Suprapubic skin (tissue), 4 donors: ENCODE measurements at regions not wholly inside any gene's neighbourhood (a gene's known extent, or its start where the extent isn't known, plus 50 kb on each side); places are given as distances from the start of the nearest gene placed in this dataset.

Source experiments
- DNase-seq, 2 donors: peaks; one replicate each; pipeline ENCODE4 v3.0.0-alpha.2; 2019; ENCODE audit warnings: low spot score in 2 of 2
- H3K27ac ChIP-seq: fragments of 200-600 bp; sonication (generic); one replicate; pipeline ENCODE4 v1.5.1; 2019
- H3K27me3 ChIP-seq: fragments of 200-600 bp; sonication (generic); one replicate; pipeline ENCODE4 v1.5.1; 2019
- H3K36me3 ChIP-seq: fragments of 200-600 bp; sonication (generic); one replicate; pipeline ENCODE4 v1.5.1; 2019
- H3K4me1 ChIP-seq: fragments of 200-600 bp; sonication (generic); one replicate; pipeline ENCODE4 v1.5.1; 2019
- H3K4me3 ChIP-seq: fragments of 200-600 bp; sonication (generic); one replicate; pipeline ENCODE4 v1.5.1; 2019; ENCODE audit warnings: mild to moderate bottlenecking
- H3K9me3 ChIP-seq: fragments of 200-600 bp; sonication (generic); one replicate; pipeline ENCODE4 v1.5.1; 2019
- EP300 ChIP-seq: sonication (generic); formaldehyde crosslinking; IDR thresholded peaks from one replicate; pipeline ENCODE4 v1.6.1; 2017; ENCODE audit warnings: antibody characterized with exemption
- POLR2A ChIP-seq, 2 donors: fragments of 450-650 bp; IDR thresholded peaks; one replicate each; pipeline ENCODE4 v1.6.1; 2017; ENCODE audit warnings: antibody characterized with exemption in 2 of 2, mild to moderate bottlenecking in 2 of 2, moderate library complexity in 2 of 2
- POLR2AphosphoS5 ChIP-seq, 3 donors: sonication (generic); formaldehyde crosslinking; IDR thresholded peaks; one replicate each; pipeline ENCODE4 v1.6.1; 2017; ENCODE audit warnings: antibody characterized with exemption in 3 of 3
- WGBS: methylation state at CpG from one replicate; pipeline ENCODE4 v1.1.5; 2018; 5-methylcytosine and 5-hydroxymethylcytosine counted together
- TF ChIP-seq, protein P1 (sequence below), 2 donors: fragments of 200-600 bp in 1 of 2; fragments of 450-650 bp in 1 of 2; sonication (generic) in 1 of 2; IDR thresholded peaks; one replicate each; pipeline ENCODE4 v1.5.1; 2016 to 2019; ENCODE audit warnings: antibody characterized with exemption in 2 of 2, mild to moderate bottlenecking in 1 of 2, moderate library complexity in 1 of 2

DNA sequence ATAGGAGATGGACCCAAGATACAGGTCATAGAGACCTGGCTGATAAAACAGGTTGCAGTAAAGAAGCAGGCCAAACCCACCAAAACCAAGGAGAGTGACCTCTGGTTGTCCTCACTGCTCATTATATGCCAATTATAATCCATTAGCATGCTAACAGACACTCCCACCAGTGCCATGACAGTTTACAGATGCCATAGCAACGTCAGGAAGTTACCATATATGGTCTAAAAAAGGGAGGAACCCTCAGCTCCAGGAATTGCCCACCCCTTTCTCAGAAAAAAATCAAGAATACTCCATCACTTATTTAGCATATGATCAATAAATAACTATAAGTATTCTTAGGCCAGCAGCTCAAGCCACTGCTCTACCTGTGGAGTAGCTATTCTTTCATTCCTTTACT, 574.7 kb upstream of the ID2 start:
- TF ChIP-seq, protein P1, sequence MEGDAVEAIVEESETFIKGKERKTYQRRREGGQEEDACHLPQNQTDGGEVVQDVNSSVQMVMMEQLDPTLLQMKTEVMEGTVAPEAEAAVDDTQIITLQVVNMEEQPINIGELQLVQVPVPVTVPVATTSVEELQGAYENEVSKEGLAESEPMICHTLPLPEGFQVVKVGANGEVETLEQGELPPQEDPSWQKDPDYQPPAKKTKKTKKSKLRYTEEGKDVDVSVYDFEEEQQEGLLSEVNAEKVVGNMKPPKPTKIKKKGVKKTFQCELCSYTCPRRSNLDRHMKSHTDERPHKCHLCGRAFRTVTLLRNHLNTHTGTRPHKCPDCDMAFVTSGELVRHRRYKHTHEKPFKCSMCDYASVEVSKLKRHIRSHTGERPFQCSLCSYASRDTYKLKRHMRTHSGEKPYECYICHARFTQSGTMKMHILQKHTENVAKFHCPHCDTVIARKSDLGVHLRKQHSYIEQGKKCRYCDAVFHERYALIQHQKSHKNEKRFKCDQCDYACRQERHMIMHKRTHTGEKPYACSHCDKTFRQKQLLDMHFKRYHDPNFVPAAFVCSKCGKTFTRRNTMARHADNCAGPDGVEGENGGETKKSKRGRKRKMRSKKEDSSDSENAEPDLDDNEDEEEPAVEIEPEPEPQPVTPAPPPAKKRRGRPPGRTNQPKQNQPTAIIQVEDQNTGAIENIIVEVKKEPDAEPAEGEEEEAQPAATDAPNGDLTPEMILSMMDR (IDR thresholded peaks at IDR 0.05) = no peak
- no peak for TF ChIP-seq POLR2A (IDR thresholded peaks at IDR 0.05)
- no peak for TF ChIP-seq POLR2AphosphoS5 (IDR thresholded peaks at IDR 0.05)
- no peak for TF ChIP-seq EP300
- Histone ChIP-seq H3K27ac (no peak overlapping the region), H3K9me3 (no peaks in the 10 kb centered on the region), H3K4me3 (no peak overlapping the region), H3K4me1 (no peaks in the 10 kb centered on the region), H3K27me3 (peaks cover 4% of the 10 kb centered on the region), H3K36me3 (no peaks in the 10 kb centered on the region)
- WGBS = 71% methylated on average over 1 of the region's 1 CpG
- no peak for DNase-seq

DNA sequence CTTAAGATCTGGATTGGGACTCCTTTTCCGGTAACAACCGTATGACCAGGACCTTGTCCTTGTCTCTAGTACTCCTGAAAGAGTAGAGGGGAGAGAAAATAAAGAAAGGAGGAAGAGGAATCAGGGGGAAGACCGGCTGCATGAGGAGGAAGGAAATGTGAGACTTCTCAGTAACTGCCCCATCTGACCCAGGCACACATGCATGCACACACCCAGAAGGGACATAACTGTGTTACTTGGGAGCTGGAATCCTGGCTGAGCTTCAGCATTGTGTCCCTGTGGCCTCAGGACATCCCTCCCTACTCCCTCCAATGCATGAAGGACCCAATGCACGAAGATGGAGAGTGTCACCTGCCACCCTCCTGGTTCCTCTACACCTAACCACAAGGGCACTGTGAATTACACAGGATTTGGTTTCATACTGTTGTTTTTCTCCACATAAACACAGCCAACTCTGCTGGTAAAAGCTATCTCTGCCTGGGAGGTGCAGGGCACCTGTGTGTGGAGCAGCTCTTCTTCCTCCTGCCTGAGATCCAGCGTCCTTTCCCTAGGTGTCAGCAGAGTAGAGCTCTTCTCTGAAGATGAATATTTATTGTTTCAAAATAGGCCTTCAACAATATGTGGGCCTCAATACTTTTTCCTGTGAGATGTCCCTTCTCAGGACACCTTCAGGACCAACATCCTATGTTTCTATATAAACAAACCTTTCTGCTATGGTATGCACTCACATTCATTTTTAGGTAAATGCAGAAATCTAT, 574.1 kb upstream of the ID2 start:
- Histone ChIP-seq H3K27me3 (peaks cover 4% of the 10 kb centered on the region), H3K4me3 (no peak overlapping the region), H3K36me3 (no peaks in the 10 kb centered on the region), H3K4me1 (no peaks in the 10 kb centered on the region), H3K9me3 (no peaks in the 10 kb centered on the region), H3K27ac (no peak overlapping the region)
- TF ChIP-seq POLR2A (IDR thresholded peaks at IDR 0.05) (no peak), POLR2AphosphoS5 (IDR thresholded peaks at IDR 0.05) (no peak), EP300 (no peak)
- TF ChIP-seq, protein P1 (IDR thresholded peaks at IDR 0.05) = no peak
- 82% methylated on average over 5 of the region's 5 CpGs for WGBS
- DNase-seq = no peak

DNA sequence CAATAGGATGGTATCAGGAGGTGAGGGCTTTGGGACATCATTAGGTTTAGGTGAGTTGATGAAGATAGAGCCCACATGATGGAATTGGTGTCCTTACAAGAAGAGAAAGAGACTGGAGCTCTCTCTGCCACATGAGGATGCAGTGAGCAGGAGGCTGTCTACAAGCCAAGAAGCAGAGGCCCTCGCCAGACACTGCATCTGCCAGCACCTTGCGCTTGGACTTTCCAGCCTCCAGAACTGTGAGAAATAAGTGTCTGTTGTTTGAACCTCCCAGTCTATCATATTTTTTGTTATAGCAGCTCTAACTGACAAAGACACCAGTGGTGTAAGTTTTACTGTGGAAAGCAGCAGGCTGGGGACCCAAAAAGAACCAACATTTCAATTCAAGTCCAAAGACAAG, 571.1 kb upstream of the ID2 start:
- no peaks in the 10 kb centered on the region for H3K4me1 ChIP-seq
- 89% methylated on average over 2 of the region's 2 CpGs for WGBS
- no peaks in the 10 kb centered on the region for H3K36me3 ChIP-seq
- no peaks in the 10 kb centered on the region for H3K9me3 ChIP-seq
- H3K4me3 ChIP-seq = no peak overlapping the region
- no peak overlapping the region for H3K27ac ChIP-seq
- no peak for TF ChIP-seq EP300
- no peak for TF ChIP-seq POLR2AphosphoS5 (IDR thresholded peaks at IDR 0.05)
- no peak for TF ChIP-seq POLR2A (IDR thresholded peaks at IDR 0.05)
- TF ChIP-seq, protein P1 (IDR thresholded peaks at IDR 0.05) = no peak
- DNase-seq = no peak
- H3K27me3 ChIP-seq = peaks cover 4% of the 10 kb centered on the region

DNA sequence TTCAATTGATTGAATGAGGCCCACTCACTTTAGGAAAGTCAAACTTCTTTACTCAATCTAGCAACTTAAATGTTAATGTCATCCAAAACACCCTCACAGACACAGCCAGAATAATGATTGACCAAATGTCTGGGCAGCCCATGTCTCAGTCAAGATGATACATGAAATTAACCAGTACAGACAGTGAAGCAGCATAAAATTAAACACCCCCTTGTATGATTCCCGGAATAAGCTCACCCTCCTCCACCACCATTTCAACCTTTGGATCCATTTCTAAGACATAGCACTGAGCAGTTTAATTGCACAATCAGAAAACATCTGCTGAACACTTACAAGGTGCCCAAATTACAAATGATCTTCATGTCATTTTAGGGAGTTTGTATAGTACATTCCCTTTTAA, 570.7 kb upstream of the ID2 start:
- Histone ChIP-seq H3K36me3 (no peaks in the 10 kb centered on the region), H3K27me3 (peaks cover 4% of the 10 kb centered on the region), H3K9me3 (no peaks in the 10 kb centered on the region), H3K27ac (no peak overlapping the region), H3K4me1 (no peaks in the 10 kb centered on the region), H3K4me3 (no peak overlapping the region)
- no peak for DNase-seq
- 67% methylated on average over 1 of the region's 1 CpG for WGBS
- TF ChIP-seq POLR2AphosphoS5 (IDR thresholded peaks at IDR 0.05) = no peak
- TF ChIP-seq, protein P1 (IDR thresholded peaks at IDR 0.05) = no peak
- no peak for TF ChIP-seq POLR2A (IDR thresholded peaks at IDR 0.05)
- no peak for TF ChIP-seq EP300

DNA sequence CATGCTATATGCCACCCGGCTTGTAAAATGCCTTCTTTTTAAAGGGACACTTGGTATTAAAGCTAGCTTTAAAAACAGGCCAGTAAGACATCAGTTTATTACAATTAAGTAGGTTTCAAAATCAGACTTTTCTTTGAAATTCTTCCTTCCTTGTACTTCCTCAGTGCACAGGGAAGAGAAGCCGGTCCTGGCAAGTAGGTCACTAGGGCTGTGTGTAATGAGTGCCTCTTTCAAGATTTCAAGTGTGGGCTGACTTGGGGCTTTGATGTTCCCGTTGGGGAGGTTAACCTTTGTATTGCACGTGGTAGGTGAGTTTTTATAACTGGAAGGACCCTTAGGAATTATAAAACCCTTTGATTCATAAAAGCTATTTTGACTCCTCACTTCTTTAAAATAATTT, 566.4 kb upstream of the ID2 start:
- Histone ChIP-seq H3K27me3 (peaks cover 4% of the 10 kb centered on the region), H3K9me3 (no peaks in the 10 kb centered on the region), H3K4me1 (peaks cover 2% of the 10 kb centered on the region), H3K27ac (no peak overlapping the region), H3K4me3 (no peak overlapping the region), H3K36me3 (no peaks in the 10 kb centered on the region)
- DNase-seq = no peak
- TF ChIP-seq, protein P1 (IDR thresholded peaks at IDR 0.05) = no peak
- TF ChIP-seq EP300 (no peak), POLR2AphosphoS5 (IDR thresholded peaks at IDR 0.05) (no peak), POLR2A (IDR thresholded peaks at IDR 0.05) (no peak)
- WGBS = 61% methylated on average over 4 of the region's 4 CpGs
